ENCODE measurements at regions not wholly inside any gene's neighbourhood (a gene's known extent, or its start where the extent isn't known, plus 50 kb on each side); places are given as distances from the start of the nearest gene placed in this dataset.

GRCh38 chr2:18777250-18777812 lies 188.0 kb upstream of the NT5C1B start:
- Mint-ChIP-seq H3K4me3 (ENCODE audit: low read depth, unreplicated experiment) (no peak overlapping the region), H3K9me3 (ENCODE audit: low read depth, unreplicated experiment) (no peaks in the 10 kb centered on the region), H3K27me3 (ENCODE audit: unreplicated experiment) (no peaks in the 10 kb centered on the region), H3K4me1 (ENCODE audit: low read depth, unreplicated experiment) (no peaks in the 10 kb centered on the region), H3K27ac (ENCODE audit: unreplicated experiment) (no peak overlapping the region), H3K36me3 (ENCODE audit: insufficient read depth, unreplicated experiment) (no peaks in the 10 kb centered on the region)
- no TSS peak for BruUV-seq (replicated peaks)
- no peak for TF ChIP-seq CTCF (IDR thresholded peaks at IDR 0.05; ENCODE audit: unreplicated experiment)
- CTCF ChIA-PET = no interaction called here
- intact Hi-C loops (cut with micrococcal nuclease; ENCODE audit: unreplicated experiment) = no loop called here
- DNase-seq = no peak

GRCh38 chr2:18771212-18771611 lies 181.8 kb upstream of the NT5C1B start:
- CTCF ChIA-PET = no interaction called here
- no peak for DNase-seq
- no TSS peak for BruUV-seq (replicated peaks)

GRCh38 chr2:18763338-18763737 lies 174.0 kb upstream of the NT5C1B start:
- CTCF ChIA-PET = no interaction called here
- intact Hi-C loops (cut with micrococcal nuclease; ENCODE audit: unreplicated experiment) = loop anchor here (1.0 kb wide), 1 partner anchor 44 kb away; no protein-coding TSS in a partner anchor
- H3K9me3 Mint-ChIP-seq (ENCODE audit: low read depth, unreplicated experiment) = peaks cover 6% of the 10 kb centered on the region
- TF ChIP-seq CTCF (IDR thresholded peaks at IDR 0.05; ENCODE audit: unreplicated experiment) = no peak
- no peaks in the 10 kb centered on the region for H3K36me3 Mint-ChIP-seq (ENCODE audit: insufficient read depth, unreplicated experiment)
- no peak for DNase-seq
- H3K4me3 Mint-ChIP-seq (ENCODE audit: low read depth, unreplicated experiment) = no peak overlapping the region
- no peaks in the 10 kb centered on the region for H3K27me3 Mint-ChIP-seq (ENCODE audit: unreplicated experiment)
- H3K4me1 Mint-ChIP-seq (ENCODE audit: low read depth, unreplicated experiment) = no peaks in the 10 kb centered on the region
- H3K27ac Mint-ChIP-seq (ENCODE audit: unreplicated experiment) = no peak overlapping the region
- no TSS peak for BruUV-seq (replicated peaks)

More at GRCh38 chr2:18771212-18771611, 181.8 kb upstream of the NT5C1B start:
- H3K9me3 Mint-ChIP-seq (ENCODE audit: low read depth, unreplicated experiment) = peaks cover 2% of the 10 kb centered on the region
- intact Hi-C loops (cut with micrococcal nuclease; ENCODE audit: unreplicated experiment) = no loop called here
- no peak for TF ChIP-seq CTCF (IDR thresholded peaks at IDR 0.05; ENCODE audit: unreplicated experiment)
- no peaks in the 10 kb centered on the region for H3K27me3 Mint-ChIP-seq (ENCODE audit: unreplicated experiment)
- no peak overlapping the region for H3K4me3 Mint-ChIP-seq (ENCODE audit: low read depth, unreplicated experiment)
- no peaks in the 10 kb centered on the region for H3K36me3 Mint-ChIP-seq (ENCODE audit: insufficient read depth, unreplicated experiment)
- no peak overlapping the region for H3K27ac Mint-ChIP-seq (ENCODE audit: unreplicated experiment)
- no peaks in the 10 kb centered on the region for H3K4me1 Mint-ChIP-seq (ENCODE audit: low read depth, unreplicated experiment)

GRCh38 chr2:18762667-18763066 lies 173.3 kb upstream of the NT5C1B start:
- Mint-ChIP-seq H3K9me3 (ENCODE audit: low read depth, unreplicated experiment) (peaks cover 6% of the 10 kb centered on the region), H3K4me1 (ENCODE audit: low read depth, unreplicated experiment) (no peaks in the 10 kb centered on the region), H3K27ac (ENCODE audit: unreplicated experiment) (no peak overlapping the region), H3K4me3 (ENCODE audit: low read depth, unreplicated experiment) (no peak overlapping the region), H3K27me3 (ENCODE audit: unreplicated experiment) (no peaks in the 10 kb centered on the region), H3K36me3 (ENCODE audit: insufficient read depth, unreplicated experiment) (no peaks in the 10 kb centered on the region)
- no peak for DNase-seq
- intact Hi-C loops (cut with micrococcal nuclease; ENCODE audit: unreplicated experiment) = loop anchor here (1.0 kb wide), 1 partner anchor 45 kb away; no protein-coding TSS in a partner anchor
- CTCF ChIA-PET = no interaction called here
- no TSS peak for BruUV-seq (replicated peaks)
- no peak for TF ChIP-seq CTCF (IDR thresholded peaks at IDR 0.05; ENCODE audit: unreplicated experiment)

All from Calu3 (cell line).